ENCODE measurements at regions not wholly inside any gene's neighbourhood (a gene's known extent, or its start where the extent isn't known, plus 50 kb on each side); places are given as distances from the start of the nearest gene placed in this dataset.
"Not testable (repeated sequence)": the region's sequence is repeated elsewhere in the genome, so short reads cannot be mapped to it uniquely, and the experiment has no call there.

- DNase-seq (ENCODE audit: low read depth), result no peak
- no peak for TF ChIP-seq CTCF (conservative IDR thresholded peaks at IDR 0.05; ENCODE audit: low read depth, low read length)
- no peak overlapping the region for H3K4me3 ChIP-seq (ENCODE audit: low read depth, low read length)
Observed at GRCh38 chr7:152543799-152544198, 108.0 kb upstream of the KMT2C start.

GRCh38 chr7:152541892-152542291 lies 106.1 kb upstream of the KMT2C start:
- H3K4me3 ChIP-seq (ENCODE audit: low read depth, low read length), result no peak overlapping the region
- no peak for DNase-seq (ENCODE audit: low read depth)
- no peak for TF ChIP-seq CTCF (conservative IDR thresholded peaks at IDR 0.05; ENCODE audit: low read depth, low read length)

GRCh38 chr7:152539190-152539495 lies 103.3 kb upstream of the KMT2C start:
- DNase-seq (ENCODE audit: low read depth); H3K4me3 ChIP-seq (ENCODE audit: low read depth, low read length): not testable (repeated sequence)

GRCh38 chr7:152538346-152539189 lies 102.8 kb upstream of the KMT2C start:
- not testable (repeated sequence) for H3K4me3 ChIP-seq (ENCODE audit: low read depth, low read length); DNase-seq (ENCODE audit: low read depth)

- H3K4me3 ChIP-seq (ENCODE audit: low read depth, low read length), result no peak overlapping the region
- TF ChIP-seq CTCF (conservative IDR thresholded peaks at IDR 0.05; ENCODE audit: low read depth, low read length), result no peak
- no peak for DNase-seq (ENCODE audit: low read depth)
Observed at GRCh38 chr7:152537639-152538038, 101.8 kb upstream of the KMT2C start.

- no peak for TF ChIP-seq CTCF (conservative IDR thresholded peaks at IDR 0.05; ENCODE audit: low read depth, low read length)
- no peak for DNase-seq (ENCODE audit: low read depth)
- H3K4me3 ChIP-seq (ENCODE audit: low read depth, low read length), result no peak overlapping the region
Observed at GRCh38 chr7:152528612-152529011, 92.8 kb upstream of the KMT2C start.

GRCh38 chr7:152527610-152528032 lies 91.8 kb upstream of the KMT2C start:
- no peak overlapping the region for H3K4me3 ChIP-seq (ENCODE audit: low read depth, low read length)
- DNase-seq (ENCODE audit: low read depth), result no peak
- TF ChIP-seq CTCF (conservative IDR thresholded peaks at IDR 0.05; ENCODE audit: low read depth, low read length), result no peak

- no peak for DNase-seq (ENCODE audit: low read depth)
- H3K4me3 ChIP-seq (ENCODE audit: low read depth, low read length), result no peak overlapping the region
- no peak for TF ChIP-seq CTCF (conservative IDR thresholded peaks at IDR 0.05; ENCODE audit: low read depth, low read length)
Observed at GRCh38 chr7:152523916-152524315, 88.1 kb upstream of the KMT2C start.
